Activated B cell treated with CpG ODN at 0.5 μM for 24 hours (primary cell): ENCODE measurements at regions not wholly inside any gene's neighbourhood (a gene's known extent, or its start where the extent isn't known, plus 50 kb on each side); places are given as distances from the start of the nearest gene placed in this dataset.

Experiments
- ATAC-seq: fragments of 200-7000 bp; cut with Tn5 transposase; one replicate; pipeline ENCODE4 v1.10.0; 2021; ENCODE audit warnings: low read depth, mild to moderate bottlenecking, moderate library complexity
- CTCF ChIA-PET: fragments of 350-600 bp; sonication (Branson Sonifier 250); formaldehyde crosslinking; loops from one replicate; lab custom pipeline; 2021; ENCODE audit warnings: antibody characterized with exemption; lab: Charles Lee
- POLR2A ChIA-PET: fragments of 350-600 bp; sonication (Branson Sonifier 250); formaldehyde crosslinking; loops from one replicate; lab custom pipeline; 2021; ENCODE audit warnings: antibody characterized with exemption; lab: Charles Lee
- DNase-seq: peaks from one replicate; pipeline ENCODE4 v3.0.0; 2022
- H3K27ac Mint-ChIP-seq: one replicate; pipeline ENCODE4 v1.8.0; 2020; ENCODE audit warnings: mixed read lengths
- H3K27me3 Mint-ChIP-seq: one replicate; pipeline ENCODE4 v1.8.0; 2021; ENCODE audit warnings: mixed read lengths
- H3K36me3 Mint-ChIP-seq: one replicate; pipeline ENCODE4 v1.8.0; 2021; ENCODE audit warnings: low read depth, mixed read lengths
- H3K4me1 Mint-ChIP-seq: one replicate; pipeline ENCODE4 v1.8.0; 2021; ENCODE audit warnings: mixed read lengths
- H3K4me3 Mint-ChIP-seq: one replicate; pipeline ENCODE4 v1.8.0; 2020; ENCODE audit warnings: mild to moderate bottlenecking, mixed read lengths
- H3K9me3 Mint-ChIP-seq: one replicate; pipeline ENCODE4 v1.8.0; 2020; ENCODE audit warnings: mixed read lengths
- CTCF ChIP-seq: fragments of 200-600 bp; IDR thresholded peaks from one replicate; pipeline ENCODE4 v1.8.0; 2022; ENCODE audit warnings: antibody characterized with exemption, mild to moderate bottlenecking
- intact Hi-C: fragments of 100-400 bp; cut with micrococcal nuclease; formaldehyde crosslinking; loops from one replicate; pipeline ENCODE4 v1.15.1; 2024

GRCh38 chr15:70399204-70399603, 301.5 kb upstream of the TLE3 start:
- ATAC-seq (no peak), DNase-seq (no peak)
- Mint-ChIP-seq H3K9me3 (no peaks in the 10 kb centered on the region), H3K27ac (no peak overlapping the region), H3K36me3 (no peaks in the 10 kb centered on the region), H3K4me1 (peaks cover 15% of the 10 kb centered on the region), H3K4me3 (no peak overlapping the region), H3K27me3 (peaks cover 18% of the 10 kb centered on the region)
- ChIA-PET CTCF (interaction anchor here (1.8 kb wide), 1 partner anchor 67 kb away, joined by 4 read pairs; no protein-coding TSS in a partner anchor), POLR2A (no interaction called here)
- no peak for TF ChIP-seq CTCF
- intact Hi-C loops = no loop called here

GRCh38 chr15:70398694-70399093, 301.0 kb upstream of the TLE3 start:
- intact Hi-C loops = no loop called here
- TF ChIP-seq CTCF = no peak
- Mint-ChIP-seq H3K27ac (no peak overlapping the region), H3K4me1 (peaks cover 15% of the 10 kb centered on the region), H3K9me3 (no peaks in the 10 kb centered on the region), H3K4me3 (no peak overlapping the region), H3K27me3 (peaks cover 22% of the 10 kb centered on the region), H3K36me3 (no peaks in the 10 kb centered on the region)
- ATAC-seq (no peak), DNase-seq (no peak)
- CTCF ChIA-PET = interaction anchor here (0.8 kb wide), 1 partner anchor 13 kb away, joined by 3 read pairs; no protein-coding TSS in a partner anchor
- POLR2A ChIA-PET = no interaction called here

- Mint-ChIP-seq H3K9me3 (no peaks in the 10 kb centered on the region), H3K4me1 (peaks cover 15% of the 10 kb centered on the region), H3K4me3 (no peak overlapping the region), H3K27me3 (peaks cover 15% of the 10 kb centered on the region), H3K36me3 (no peaks in the 10 kb centered on the region), H3K27ac (no peak overlapping the region)
- DNase-seq (no peak), ATAC-seq (no peak)
- POLR2A ChIA-PET = no interaction called here
- intact Hi-C loops = no loop called here
- TF ChIP-seq CTCF = no peak
- CTCF ChIA-PET = no interaction called here
These were observed 299.1 kb upstream of the TLE3 start for GRCh38 chr15:70396807-70397206.

GRCh38 chr15:70395164-70395563, 297.4 kb upstream of the TLE3 start:
- Mint-ChIP-seq H3K27ac (no peak overlapping the region), H3K4me3 (no peak overlapping the region), H3K27me3 (peaks cover 10% of the 10 kb centered on the region), H3K9me3 (no peaks in the 10 kb centered on the region), H3K36me3 (no peaks in the 10 kb centered on the region), H3K4me1 (peaks cover 15% of the 10 kb centered on the region)
- CTCF ChIA-PET = no interaction called here
- ATAC-seq = no peak
- no peak for TF ChIP-seq CTCF
- DNase-seq = no peak
- intact Hi-C loops = no loop called here
- POLR2A ChIA-PET = no interaction called here

- H3K4me1 Mint-ChIP-seq = peaks cover 22% of the 10 kb centered on the region
- H3K27me3 Mint-ChIP-seq = peaks cover 10% of the 10 kb centered on the region
- H3K9me3 Mint-ChIP-seq = no peaks in the 10 kb centered on the region
- DNase-seq (no peak), ATAC-seq (no peak)
- no peaks in the 10 kb centered on the region for H3K36me3 Mint-ChIP-seq
- H3K27ac Mint-ChIP-seq = no peak overlapping the region
- intact Hi-C loops = no loop called here
- ChIA-PET POLR2A (no interaction called here), CTCF (no interaction called here)
- H3K4me3 Mint-ChIP-seq = no peak overlapping the region
- TF ChIP-seq CTCF = no peak
These were observed 293.0 kb upstream of the TLE3 start for GRCh38 chr15:70390723-70391122.
